ENCODE measurements at regions not wholly inside any gene's neighbourhood (a gene's known extent, or its start where the extent isn't known, plus 50 kb on each side); places are given as distances from the start of the nearest gene placed in this dataset.

DNA sequence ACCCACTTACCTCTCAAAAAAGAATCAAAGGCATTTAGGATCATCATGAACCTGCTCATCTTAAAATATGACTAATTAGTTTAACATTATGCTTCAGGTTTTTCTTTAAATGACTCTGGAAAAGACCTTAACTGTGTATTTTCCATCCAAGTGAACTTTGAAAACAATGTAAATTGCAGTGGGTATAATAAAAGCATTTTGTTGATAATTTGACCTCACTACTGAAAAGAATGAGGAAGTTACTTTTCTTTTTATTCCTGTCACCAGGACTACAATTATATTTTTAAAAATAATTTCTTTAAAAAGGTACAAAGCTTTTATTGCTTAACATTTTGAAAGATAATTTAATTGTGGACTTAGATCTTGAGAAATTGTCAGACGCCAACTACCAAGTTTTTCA lies 249.9 kb downstream of the ALX1 start:
- 71 to 83% methylated on average over 1 of the region's 1 CpG for WGBS, 2 experiments (ENCODE audit: low coverage in 1 of 2, low lambda C conversion rate in 2 of 2, missing lambda C conversion rate in 2 of 2)
- H3K36me3 ChIP-seq (ENCODE audit: low read depth): no peaks in the 10 kb centered on the region
- H3K27me3 ChIP-seq (replicated peaks; ENCODE audit: insufficient read depth): peaks cover 7% of the 10 kb centered on the region; the same call in 1 of the 2 replicates
- H3K4me3 ChIP-seq: no peak overlapping the region
- in situ Hi-C loops (cut with MboI): no loop called here
- H3K27ac ChIP-seq: no peak overlapping the region
- H3K9ac ChIP-seq: no peak overlapping the region
- no peaks in the 10 kb centered on the region for H4K20me1 ChIP-seq (ENCODE audit: insufficient read depth)
- H3K79me2 ChIP-seq (ENCODE audit: insufficient read depth): no peaks in the 10 kb centered on the region
- no peak for DNase-seq
- no peaks in the 10 kb centered on the region for H3K4me1 ChIP-seq (ENCODE audit: insufficient read depth)
- no peak overlapping the region for H2AFZ ChIP-seq
- no peaks in the 10 kb centered on the region for H3K9me3 ChIP-seq (ENCODE audit: low read depth)
- no peaks in the 10 kb centered on the region for H3F3A ChIP-seq (ENCODE audit: insufficient read depth)
- H3K4me2 ChIP-seq (ENCODE audit: unreplicated experiment): no peak overlapping the region
- no peaks in the 10 kb centered on the region for H3K9me2 ChIP-seq (ENCODE audit: insufficient read depth)
- TF ChIP-seq EZH2phosphoT487 (IDR thresholded peaks at IDR 0.05; ENCODE audit: insufficient read depth, low read depth) (no peak), EZH2 (IDR thresholded peaks at IDR 0.05; ENCODE audit: insufficient read depth, poor library complexity, severe bottlenecking) (no peak)

DNA sequence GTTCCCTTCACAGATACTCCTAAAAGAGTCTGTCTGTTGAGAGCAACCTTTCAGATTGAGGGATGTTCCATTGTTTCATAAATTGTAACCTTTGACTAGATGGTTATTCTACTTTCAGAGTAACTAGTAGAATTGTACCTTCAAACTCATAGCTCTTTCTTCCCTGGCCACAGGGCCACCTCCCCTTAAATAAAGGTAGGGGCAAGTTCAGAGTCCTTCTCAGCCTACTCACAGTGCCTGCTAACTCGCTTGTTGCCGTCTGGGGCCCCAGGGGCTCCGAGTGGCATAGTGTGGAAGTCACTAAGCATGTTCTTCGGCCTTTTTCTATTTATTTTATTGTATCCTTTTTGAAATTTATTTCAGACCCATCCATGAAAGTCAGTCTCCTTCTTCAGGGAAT lies 250.4 kb downstream of the ALX1 start:
- H3K9ac ChIP-seq: no peak overlapping the region
- 65 to 68% methylated on average over 4 of the region's 4 CpGs for WGBS, 2 experiments (ENCODE audit: low coverage in 1 of 2, low lambda C conversion rate in 2 of 2, missing lambda C conversion rate in 2 of 2)
- DNase-seq: no peak
- H3K27ac ChIP-seq: no peak overlapping the region
- no peak overlapping the region for H3K4me3 ChIP-seq
- H3K4me2 ChIP-seq (ENCODE audit: unreplicated experiment): no peak overlapping the region
- no peaks in the 10 kb centered on the region for H3K36me3 ChIP-seq (ENCODE audit: low read depth)
- no peak overlapping the region for H2AFZ ChIP-seq
- H3K4me1 ChIP-seq (ENCODE audit: insufficient read depth): no peaks in the 10 kb centered on the region
- in situ Hi-C loops (cut with MboI): no loop called here
- H4K20me1 ChIP-seq (ENCODE audit: insufficient read depth): no peaks in the 10 kb centered on the region
- H3K9me3 ChIP-seq (ENCODE audit: low read depth): no peaks in the 10 kb centered on the region
- H3K79me2 ChIP-seq (ENCODE audit: insufficient read depth): no peaks in the 10 kb centered on the region
- H3K9me2 ChIP-seq (ENCODE audit: insufficient read depth): no peaks in the 10 kb centered on the region
- TF ChIP-seq EZH2phosphoT487 (IDR thresholded peaks at IDR 0.05; ENCODE audit: insufficient read depth, low read depth) (no peak), EZH2 (IDR thresholded peaks at IDR 0.05; ENCODE audit: insufficient read depth, poor library complexity, severe bottlenecking) (no peak)
- H3K27me3 ChIP-seq (replicated peaks; ENCODE audit: insufficient read depth): peaks cover 1% of the 10 kb centered on the region; the same call in 1 of the 2 replicates
- H3F3A ChIP-seq (ENCODE audit: insufficient read depth): no peaks in the 10 kb centered on the region

DNA sequence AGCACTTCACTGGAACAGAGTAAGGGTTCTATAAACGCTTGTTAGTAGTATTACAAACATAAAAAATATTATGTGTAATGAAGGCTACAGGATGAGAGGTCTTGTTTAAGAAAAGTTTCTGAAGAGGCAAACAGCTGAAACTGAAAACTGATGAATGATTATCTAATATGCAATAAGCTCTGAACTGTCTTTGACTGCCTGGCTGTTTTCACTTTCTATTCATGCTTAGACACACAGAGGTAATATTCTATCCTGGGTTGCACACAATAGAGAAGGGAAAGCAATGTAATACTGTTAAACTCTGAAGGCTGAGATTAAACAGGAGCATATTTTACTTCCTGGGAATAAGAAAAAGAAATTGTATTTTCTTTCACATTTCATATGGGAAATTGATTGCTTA lies 251.3 kb downstream of the ALX1 start:
- Histone ChIP-seq H3K9ac (no peak overlapping the region), H3K9me2 (ENCODE audit: insufficient read depth) (no peaks in the 10 kb centered on the region), H3K4me3 (no peak overlapping the region), H3K79me2 (ENCODE audit: insufficient read depth) (no peaks in the 10 kb centered on the region), H3F3A (ENCODE audit: insufficient read depth) (no peaks in the 10 kb centered on the region), H2AFZ (no peak overlapping the region), H4K20me1 (ENCODE audit: insufficient read depth) (no peaks in the 10 kb centered on the region), H3K9me3 (ENCODE audit: low read depth) (no peaks in the 10 kb centered on the region), H3K27ac (no peak overlapping the region), H3K36me3 (ENCODE audit: low read depth) (no peaks in the 10 kb centered on the region), H3K4me2 (ENCODE audit: unreplicated experiment) (no peak overlapping the region), H3K27me3 (replicated peaks; ENCODE audit: insufficient read depth) (no peaks in the 10 kb centered on the region), H3K4me1 (ENCODE audit: insufficient read depth) (no peaks in the 10 kb centered on the region)
- 65 to 76% methylated on average over 1 of the region's 1 CpG for WGBS, 2 experiments (ENCODE audit: low coverage in 1 of 2, low lambda C conversion rate in 2 of 2, missing lambda C conversion rate in 2 of 2)
- in situ Hi-C loops (cut with MboI): no loop called here
- TF ChIP-seq EZH2 (IDR thresholded peaks at IDR 0.05; ENCODE audit: insufficient read depth, poor library complexity, severe bottlenecking) (no peak), EZH2phosphoT487 (IDR thresholded peaks at IDR 0.05; ENCODE audit: insufficient read depth, low read depth) (no peak)
- DNase-seq: no peak

DNA sequence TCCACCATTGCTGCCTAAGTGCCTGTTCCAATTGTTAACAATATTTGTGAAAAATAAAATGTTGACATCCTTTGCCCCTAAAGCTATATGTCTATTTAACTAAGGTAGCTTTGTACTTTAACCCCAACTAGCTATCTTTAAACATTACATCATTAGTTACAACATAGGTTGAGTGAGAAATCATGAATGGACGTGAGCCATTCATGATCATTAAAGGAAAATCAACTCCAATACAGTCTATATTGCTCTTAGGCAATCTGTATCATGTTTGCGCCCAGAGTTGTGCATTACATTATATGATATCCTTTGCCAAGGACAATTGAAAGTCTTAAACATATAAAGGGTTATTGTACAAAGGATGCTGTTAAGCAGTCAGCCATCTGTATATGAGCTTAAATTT lies 269.6 kb downstream of the ALX1 start:
- Histone ChIP-seq H3K4me3 (no peak overlapping the region), H3F3A (ENCODE audit: insufficient read depth) (no peaks in the 10 kb centered on the region), H3K36me3 (ENCODE audit: low read depth) (no peaks in the 10 kb centered on the region), H3K27ac (no peak overlapping the region), H3K9me2 (ENCODE audit: insufficient read depth) (no peaks in the 10 kb centered on the region), H4K20me1 (ENCODE audit: insufficient read depth) (no peaks in the 10 kb centered on the region), H3K4me1 (ENCODE audit: insufficient read depth) (no peaks in the 10 kb centered on the region), H3K9ac (no peak overlapping the region), H3K79me2 (ENCODE audit: insufficient read depth) (no peaks in the 10 kb centered on the region), H3K27me3 (replicated peaks; ENCODE audit: insufficient read depth) (0 out of 2 replicates have a peak, but pooled peaks cover 4% of the 10 kb centered on the region), H3K9me3 (ENCODE audit: low read depth) (no peaks in the 10 kb centered on the region), H3K4me2 (ENCODE audit: unreplicated experiment) (no peak overlapping the region), H2AFZ (no peak overlapping the region)
- TF ChIP-seq EZH2phosphoT487 (IDR thresholded peaks at IDR 0.05; ENCODE audit: insufficient read depth, low read depth): no peak
- no peak for TF ChIP-seq EZH2 (IDR thresholded peaks at IDR 0.05; ENCODE audit: insufficient read depth, poor library complexity, severe bottlenecking)
- in situ Hi-C loops (cut with MboI): no loop called here
- DNase-seq: no peak
- WGBS, 2 experiments (ENCODE audit: low coverage in 1 of 2, low lambda C conversion rate in 2 of 2, missing lambda C conversion rate in 2 of 2): 68 to 78% methylated on average over 2 of the region's 2 CpGs

- Histone ChIP-seq H3K27me3 (replicated peaks; ENCODE audit: insufficient read depth) (0 out of 2 replicates have a peak, but pooled peaks cover 4% of the 10 kb centered on the region), H3K4me2 (ENCODE audit: unreplicated experiment) (no peak overlapping the region), H3K4me1 (ENCODE audit: insufficient read depth) (no peaks in the 10 kb centered on the region), H3F3A (ENCODE audit: insufficient read depth) (no peaks in the 10 kb centered on the region), H2AFZ (no peak overlapping the region), H3K9ac (no peak overlapping the region), H3K27ac (no peak overlapping the region), H3K9me3 (ENCODE audit: low read depth) (no peaks in the 10 kb centered on the region), H3K79me2 (ENCODE audit: insufficient read depth) (no peaks in the 10 kb centered on the region), H3K4me3 (no peak overlapping the region), H3K36me3 (ENCODE audit: low read depth) (no peaks in the 10 kb centered on the region), H4K20me1 (ENCODE audit: insufficient read depth) (no peaks in the 10 kb centered on the region), H3K9me2 (ENCODE audit: insufficient read depth) (no peaks in the 10 kb centered on the region)
- no peak for DNase-seq
- 92 to 95% methylated on average over 2 of the region's 2 CpGs for WGBS, 2 experiments (ENCODE audit: low coverage in 1 of 2, low lambda C conversion rate in 2 of 2, missing lambda C conversion rate in 2 of 2)
- in situ Hi-C loops (cut with MboI): no loop called here
- TF ChIP-seq EZH2 (IDR thresholded peaks at IDR 0.05; ENCODE audit: insufficient read depth, poor library complexity, severe bottlenecking) (no peak), EZH2phosphoT487 (IDR thresholded peaks at IDR 0.05; ENCODE audit: insufficient read depth, low read depth) (no peak)
Measured at GRCh38 chr12:85550924-85551323, 270.9 kb downstream of the ALX1 start.

All from GM23248 (cell line).